ENCODE measurements at regions not wholly inside any gene's neighbourhood (a gene's known extent, or its start where the extent isn't known, plus 50 kb on each side); places are given as distances from the start of the nearest gene placed in this dataset.

DNA sequence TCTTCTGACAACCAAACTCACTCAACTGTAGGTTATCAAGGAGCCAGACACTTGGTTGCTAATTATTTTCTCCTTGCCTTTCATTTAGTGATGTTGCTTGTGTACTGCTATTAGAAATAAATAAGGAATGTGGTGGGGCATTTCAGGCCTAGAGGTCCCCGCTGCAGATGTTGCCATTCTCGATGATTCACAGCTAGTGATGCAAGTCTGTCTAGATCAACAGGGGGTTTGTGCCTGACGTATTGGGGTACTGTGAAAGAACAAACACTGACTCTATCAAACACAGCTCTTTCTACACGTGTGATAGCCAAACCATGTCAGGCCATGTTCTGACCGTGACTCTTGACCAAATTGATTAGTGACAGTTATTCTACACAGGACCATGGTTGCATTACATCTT lies 144.7 kb downstream of the OSTF1 start:
- TF ChIP-seq, protein P1, sequence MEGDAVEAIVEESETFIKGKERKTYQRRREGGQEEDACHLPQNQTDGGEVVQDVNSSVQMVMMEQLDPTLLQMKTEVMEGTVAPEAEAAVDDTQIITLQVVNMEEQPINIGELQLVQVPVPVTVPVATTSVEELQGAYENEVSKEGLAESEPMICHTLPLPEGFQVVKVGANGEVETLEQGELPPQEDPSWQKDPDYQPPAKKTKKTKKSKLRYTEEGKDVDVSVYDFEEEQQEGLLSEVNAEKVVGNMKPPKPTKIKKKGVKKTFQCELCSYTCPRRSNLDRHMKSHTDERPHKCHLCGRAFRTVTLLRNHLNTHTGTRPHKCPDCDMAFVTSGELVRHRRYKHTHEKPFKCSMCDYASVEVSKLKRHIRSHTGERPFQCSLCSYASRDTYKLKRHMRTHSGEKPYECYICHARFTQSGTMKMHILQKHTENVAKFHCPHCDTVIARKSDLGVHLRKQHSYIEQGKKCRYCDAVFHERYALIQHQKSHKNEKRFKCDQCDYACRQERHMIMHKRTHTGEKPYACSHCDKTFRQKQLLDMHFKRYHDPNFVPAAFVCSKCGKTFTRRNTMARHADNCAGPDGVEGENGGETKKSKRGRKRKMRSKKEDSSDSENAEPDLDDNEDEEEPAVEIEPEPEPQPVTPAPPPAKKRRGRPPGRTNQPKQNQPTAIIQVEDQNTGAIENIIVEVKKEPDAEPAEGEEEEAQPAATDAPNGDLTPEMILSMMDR (IDR thresholded peaks at IDR 0.05) = no peak
- no peak for TF ChIP-seq POLR2AphosphoS5 (IDR thresholded peaks at IDR 0.05; ENCODE audit: low read depth, low read length)
- TF ChIP-seq, protein P2, sequence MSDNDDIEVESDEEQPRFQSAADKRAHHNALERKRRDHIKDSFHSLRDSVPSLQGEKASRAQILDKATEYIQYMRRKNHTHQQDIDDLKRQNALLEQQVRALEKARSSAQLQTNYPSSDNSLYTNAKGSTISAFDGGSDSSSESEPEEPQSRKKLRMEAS (IDR thresholded peaks at IDR 0.05; ENCODE audit: low read depth) = no peak
- TF ChIP-seq MXI1 (IDR thresholded peaks at IDR 0.05; ENCODE audit: low read depth, low read length) = no peak
- no peak for TF ChIP-seq FOXJ3 (CRISPR knock-in tag; IDR thresholded peaks at IDR 0.05)
- no peak for TF ChIP-seq TAF1 (IDR thresholded peaks at IDR 0.05; ENCODE audit: borderline replicate concordance, low read depth, low read length)
- no peak for TF ChIP-seq TCF12 (IDR thresholded peaks at IDR 0.05)
- no peak for TF ChIP-seq EP300 (IDR thresholded peaks at IDR 0.05; ENCODE audit: borderline replicate concordance in 1 of 2, low read depth in 1 of 2, low read length in 1 of 2)
- TF ChIP-seq RCOR1 (IDR thresholded peaks at IDR 0.05; ENCODE audit: low read length) = no peak
- TF ChIP-seq EZH2phosphoT487 (IDR thresholded peaks at IDR 0.05; ENCODE audit: borderline replicate concordance, low read depth) = no peak
- TF ChIP-seq RFX5 (IDR thresholded peaks at IDR 0.05; ENCODE audit: low read length) = no peak
- TF ChIP-seq, protein P3, sequence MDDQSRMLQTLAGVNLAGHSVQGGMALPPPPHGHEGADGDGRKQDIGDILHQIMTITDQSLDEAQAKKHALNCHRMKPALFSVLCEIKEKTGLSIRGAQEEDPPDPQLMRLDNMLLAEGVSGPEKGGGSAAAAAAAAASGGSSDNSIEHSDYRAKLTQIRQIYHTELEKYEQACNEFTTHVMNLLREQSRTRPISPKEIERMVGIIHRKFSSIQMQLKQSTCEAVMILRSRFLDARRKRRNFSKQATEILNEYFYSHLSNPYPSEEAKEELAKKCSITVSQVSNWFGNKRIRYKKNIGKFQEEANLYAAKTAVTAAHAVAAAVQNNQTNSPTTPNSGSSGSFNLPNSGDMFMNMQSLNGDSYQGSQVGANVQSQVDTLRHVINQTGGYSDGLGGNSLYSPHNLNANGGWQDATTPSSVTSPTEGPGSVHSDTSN (IDR thresholded peaks at IDR 0.05) = no peak
- no peak for TF ChIP-seq FOSL2 (IDR thresholded peaks at IDR 0.05; ENCODE audit: borderline replicate concordance, low read depth)
- TF ChIP-seq MEF2A (IDR thresholded peaks at IDR 0.05; ENCODE audit: borderline replicate concordance, low read depth) = no peak
